IgD-negative memory B cell (primary cell): ENCODE measurements at regions not wholly inside any gene's neighbourhood (a gene's known extent, or its start where the extent isn't known, plus 50 kb on each side); places are given as distances from the start of the nearest gene placed in this dataset.
"Not testable (repeated sequence)": the region's sequence is repeated elsewhere in the genome, so short reads cannot be mapped to it uniquely, and the experiment has no call there.

ENCODE experiments used
- H3K27ac Mint-ChIP-seq, 3 donors: one replicate each; pipeline ENCODE4 v1.8.0; 2020 to 2022; ENCODE audit warnings: mild to moderate bottlenecking in 3 of 3, mixed read lengths in 3 of 3, moderate library complexity in 1 of 3
- H3K27me3 Mint-ChIP-seq: one replicate; pipeline ENCODE4 v1.8.0; 2021; ENCODE audit warnings: mixed read lengths
- H3K36me3 Mint-ChIP-seq: one replicate; pipeline ENCODE4 v1.8.0; 2020; ENCODE audit warnings: mild to moderate bottlenecking, mixed read lengths
- H3K4me1 Mint-ChIP-seq, 3 donors: one replicate each; pipeline ENCODE4 v1.8.0; 2020 to 2022; ENCODE audit warnings: mixed read lengths in 3 of 3, mild to moderate bottlenecking in 1 of 3
- H3K4me3 Mint-ChIP-seq, 4 donors: one replicate each; pipeline ENCODE4 v1.8.0; 2020 to 2022; ENCODE audit warnings: mild to moderate bottlenecking in 4 of 4, mixed read lengths in 4 of 4, moderate library complexity in 3 of 4
- H3K9me3 Mint-ChIP-seq, 3 donors: one replicate each; pipeline ENCODE4 v1.8.0; 2020 to 2021; ENCODE audit warnings: mixed read lengths in 3 of 3, mild to moderate bottlenecking in 1 of 3

DNA sequence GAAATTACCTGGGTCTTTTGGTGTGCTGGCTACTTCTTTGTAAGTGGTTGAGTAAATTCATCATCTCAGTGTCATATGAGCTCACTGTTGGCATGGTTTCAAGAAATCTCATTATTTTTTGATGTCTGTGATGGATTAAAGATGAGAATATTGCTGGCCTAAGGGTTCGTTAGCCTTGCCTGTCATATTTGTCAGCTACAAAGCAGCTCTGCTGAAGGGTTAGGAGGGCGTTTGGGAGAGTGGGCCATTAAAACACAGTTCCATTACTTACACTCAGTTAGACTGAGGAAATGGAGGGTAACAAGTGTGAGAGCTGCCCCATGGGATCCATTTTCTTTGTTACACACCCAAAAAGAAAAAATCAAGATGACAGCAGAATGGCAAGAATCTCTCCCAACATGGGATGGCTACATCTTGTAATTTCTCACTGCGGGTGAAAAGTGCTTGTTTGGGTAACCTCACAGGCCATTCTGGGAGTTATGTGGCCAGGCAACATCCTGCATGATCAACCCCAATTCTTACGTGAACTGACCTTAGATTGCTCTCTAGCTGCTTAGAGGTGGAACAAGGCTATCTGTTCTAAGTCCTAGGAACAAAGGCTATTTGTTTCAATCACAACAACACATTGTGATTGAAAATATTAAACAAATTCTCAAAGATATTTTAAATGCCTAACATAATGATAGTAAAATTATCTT, 609.5 kb upstream of the RGMB start:
- Mint-ChIP-seq H3K4me3 (no peak overlapping the region), H3K36me3 (no peaks in the 10 kb centered on the region), H3K27me3 (no peaks in the 10 kb centered on the region), H3K27ac (no peak overlapping the region), H3K9me3 (no peaks in the 10 kb centered on the region), H3K4me1 (no peaks in the 10 kb centered on the region)

- Mint-ChIP-seq H3K4me1 (no peaks in the 10 kb centered on the region), H3K27me3 (no peaks in the 10 kb centered on the region)
These were observed 604.6 kb upstream of the RGMB start for GRCh38 chr5:98168871-98169270.

GRCh38 chr5:98170994-98171393, 602.5 kb upstream of the RGMB start:
- Mint-ChIP-seq H3K27me3 (no peaks in the 10 kb centered on the region), H3K4me1 (no peaks in the 10 kb centered on the region), H3K4me3 (no peak overlapping the region), H3K9me3 (no peaks in the 10 kb centered on the region), H3K27ac (no peak overlapping the region), H3K36me3 (no peaks in the 10 kb centered on the region)

More at GRCh38 chr5:98168871-98169270, 604.6 kb upstream of the RGMB start:
- H3K4me3 Mint-ChIP-seq = no peak overlapping the region
- H3K36me3 Mint-ChIP-seq = no peaks in the 10 kb centered on the region
- no peak overlapping the region for H3K27ac Mint-ChIP-seq
- no peaks in the 10 kb centered on the region for H3K9me3 Mint-ChIP-seq

- no peaks in the 10 kb centered on the region for H3K36me3 Mint-ChIP-seq
- H3K9me3 Mint-ChIP-seq = peaks cover 0 to 5% (median 0%) of the 10 kb centered on the region in 3 donors
- H3K27me3 Mint-ChIP-seq = peaks cover 2% of the 10 kb centered on the region
These were observed 600.1 kb upstream of the RGMB start for GRCh38 chr5:98173334-98173733.

DNA sequence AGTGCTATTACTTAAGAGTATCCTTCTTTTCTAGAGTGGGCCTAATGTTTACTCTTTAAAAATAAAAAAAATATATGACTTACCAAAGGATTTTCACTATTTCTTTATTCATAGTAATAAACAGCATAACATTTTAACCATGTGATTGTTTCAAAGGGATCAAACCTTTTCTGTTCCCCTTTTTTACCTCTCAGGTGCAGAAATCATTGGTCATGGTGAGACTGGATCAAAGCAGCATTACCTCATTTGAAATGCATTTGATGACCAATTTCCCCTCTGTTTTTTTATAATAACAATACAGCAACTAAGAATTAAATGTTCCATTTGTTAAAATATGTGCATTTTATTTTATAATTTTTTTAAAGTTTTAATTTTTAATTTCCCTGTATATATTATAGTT, 598.0 kb upstream of the RGMB start:
- Mint-ChIP-seq H3K27ac (no peak overlapping the region), H3K4me3 (no peak overlapping the region), H3K27me3 (peaks cover 2% of the 10 kb centered on the region), H3K36me3 (no peaks in the 10 kb centered on the region), H3K4me1 (no peaks in the 10 kb centered on the region), H3K9me3 (peaks cover 0 to 5% (median 2%) of the 10 kb centered on the region in 3 donors)

More at GRCh38 chr5:98173334-98173733, 600.1 kb upstream of the RGMB start:
- Mint-ChIP-seq H3K4me1 (no peaks in the 10 kb centered on the region), H3K4me3 (no peak overlapping the region), H3K27ac (no peak overlapping the region)

DNA sequence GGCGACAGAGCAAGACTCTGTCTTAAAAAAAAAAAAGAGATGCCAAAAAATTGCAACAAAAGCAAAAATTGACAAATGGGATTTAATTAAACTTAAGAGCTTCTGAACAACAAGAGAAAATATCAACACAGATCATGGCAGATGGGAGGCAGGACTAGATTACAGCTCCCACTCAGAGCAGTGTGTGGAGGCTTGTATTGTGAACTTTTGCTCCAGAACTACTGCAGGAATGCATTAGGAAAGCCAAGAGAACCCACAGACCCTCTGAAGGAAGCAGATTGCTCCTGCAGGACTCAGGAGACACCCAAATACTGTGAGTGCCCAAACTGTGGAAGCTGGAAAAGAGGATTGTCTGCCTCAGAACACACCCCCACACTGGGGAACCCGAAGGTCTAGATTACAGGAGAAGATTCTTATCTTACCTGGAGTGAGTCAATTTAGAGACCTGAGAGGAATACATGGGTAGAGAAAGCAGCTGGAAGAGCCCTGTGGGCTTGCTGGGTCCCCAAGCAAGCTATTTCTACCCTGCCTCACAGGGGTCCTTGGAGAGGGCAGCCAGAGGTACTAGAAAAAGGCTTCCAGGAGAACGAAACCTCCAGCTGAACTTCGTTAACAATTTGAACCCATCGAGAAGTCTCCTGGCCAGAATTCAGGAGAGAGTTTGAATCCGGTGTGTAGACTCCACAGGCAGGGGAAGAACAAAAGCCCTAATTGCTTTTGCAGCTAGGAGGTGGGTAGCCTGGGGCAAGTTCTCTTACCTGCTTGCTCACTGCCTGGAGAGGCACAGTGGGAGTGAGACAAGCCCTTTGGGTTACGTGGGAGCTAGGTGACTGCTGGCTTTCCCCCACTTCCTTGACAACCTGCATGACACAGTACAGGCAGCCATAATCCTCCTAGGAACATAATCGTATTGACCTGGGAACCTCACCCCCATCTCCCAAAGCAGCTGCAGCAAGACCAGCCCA, 593.4 kb upstream of the RGMB start:
- H3K36me3 Mint-ChIP-seq = no peaks in the 10 kb centered on the region
- peaks cover 2% of the 10 kb centered on the region for H3K27me3 Mint-ChIP-seq
- H3K4me1 Mint-ChIP-seq = no peaks in the 10 kb centered on the region
- peaks cover 2 to 5% (median 3%) of the 10 kb centered on the region in 3 donors for H3K9me3 Mint-ChIP-seq
- no peak overlapping the region for H3K27ac Mint-ChIP-seq
- H3K4me3 Mint-ChIP-seq = no peak overlapping the region

GRCh38 chr5:98186128-98186527, 587.3 kb upstream of the RGMB start:
- H3K27ac Mint-ChIP-seq = no peak overlapping the region

DNA sequence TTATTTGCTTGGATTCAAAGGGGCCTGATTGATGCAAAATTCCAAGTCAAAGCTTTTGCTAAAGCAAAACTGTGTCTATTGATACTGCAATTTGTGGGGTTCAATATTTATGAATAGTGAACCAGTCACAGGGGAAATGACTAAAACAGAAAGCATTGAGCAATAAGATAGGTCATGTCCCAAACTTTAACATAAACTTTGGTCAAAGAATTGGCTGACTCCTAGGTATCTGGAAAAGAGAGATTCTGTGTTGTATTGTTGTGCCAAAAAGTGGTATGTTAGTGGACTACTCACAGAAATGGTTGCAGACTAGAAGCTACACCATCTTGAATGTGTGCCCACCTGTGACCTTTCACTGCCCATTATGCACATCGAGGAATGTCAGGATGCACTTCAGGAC, 585.5 kb upstream of the RGMB start:
- Mint-ChIP-seq H3K27ac (no peak overlapping the region), H3K4me3 (no peak overlapping the region), H3K9me3 (peaks cover 0 to 3% (median 2%) of the 10 kb centered on the region in 3 donors), H3K36me3 (no peaks in the 10 kb centered on the region), H3K27me3 (no peaks in the 10 kb centered on the region), H3K4me1 (no peaks in the 10 kb centered on the region)

More at GRCh38 chr5:98186128-98186527, 587.3 kb upstream of the RGMB start:
- no peaks in the 10 kb centered on the region for H3K36me3 Mint-ChIP-seq
- peaks cover 0 to 3% (median 2%) of the 10 kb centered on the region in 3 donors for H3K9me3 Mint-ChIP-seq
- no peaks in the 10 kb centered on the region for H3K4me1 Mint-ChIP-seq
- no peak overlapping the region for H3K4me3 Mint-ChIP-seq
- H3K27me3 Mint-ChIP-seq = no peaks in the 10 kb centered on the region

- H3K9me3 Mint-ChIP-seq, H3K27ac Mint-ChIP-seq, H3K36me3 Mint-ChIP-seq, H3K27me3 Mint-ChIP-seq, H3K4me3 Mint-ChIP-seq, H3K4me1 Mint-ChIP-seq: not testable (repeated sequence)
These were observed 583.1 kb upstream of the RGMB start for GRCh38 chr5:98190344-98190743.

DNA sequence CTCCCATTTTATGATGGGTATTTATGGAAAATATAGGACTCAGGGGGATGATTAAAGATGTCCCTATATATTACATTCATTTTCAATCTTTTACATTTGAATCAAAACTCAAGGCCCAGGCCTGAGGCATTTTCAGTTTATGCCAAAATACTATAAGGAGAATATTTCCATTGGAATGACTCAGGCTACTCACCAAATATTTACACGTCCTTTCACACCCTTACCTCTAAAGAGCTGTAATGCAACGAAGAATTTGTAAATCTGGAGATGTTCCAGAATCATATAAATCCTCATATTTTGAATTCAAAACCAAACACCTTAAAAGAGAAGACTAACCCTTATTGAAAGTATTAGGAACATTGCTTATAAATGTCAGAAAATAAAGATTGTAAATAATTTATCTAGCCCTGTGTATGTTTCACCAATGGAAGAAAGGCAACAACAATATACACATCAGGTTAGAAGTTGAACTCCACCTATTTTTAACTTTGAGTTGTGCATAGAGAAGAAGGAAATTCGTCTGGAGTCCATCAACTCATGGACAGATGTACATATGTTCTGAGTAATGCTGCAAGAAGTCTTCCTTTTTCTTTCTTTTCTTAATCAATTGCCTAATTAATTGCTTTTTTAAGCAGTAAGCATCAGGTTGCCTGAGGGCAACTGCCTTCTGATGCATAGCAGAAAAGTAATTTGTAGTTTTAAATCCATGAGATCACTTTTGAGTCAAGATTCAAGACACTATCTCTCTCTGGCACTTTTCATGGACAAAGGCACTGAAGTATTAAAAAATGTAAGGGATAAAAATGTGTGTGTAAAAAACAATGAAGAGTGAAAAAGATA, 579.3 kb upstream of the RGMB start:
- no peaks in the 10 kb centered on the region for H3K4me1 Mint-ChIP-seq
- H3K4me3 Mint-ChIP-seq = no peak overlapping the region
- H3K36me3 Mint-ChIP-seq = no peaks in the 10 kb centered on the region
- H3K27me3 Mint-ChIP-seq = no peaks in the 10 kb centered on the region
- H3K27ac Mint-ChIP-seq = no peak overlapping the region
- H3K9me3 Mint-ChIP-seq = peaks cover 0 to 5% (median 2%) of the 10 kb centered on the region in 3 donors

- Mint-ChIP-seq H3K4me3 (no peak overlapping the region), H3K27ac (no peak overlapping the region), H3K36me3 (no peaks in the 10 kb centered on the region), H3K27me3 (no peaks in the 10 kb centered on the region), H3K9me3 (peaks cover 0 to 4% (median 0%) of the 10 kb centered on the region in 3 donors), H3K4me1 (no peaks in the 10 kb centered on the region)
These were observed 572.5 kb upstream of the RGMB start for GRCh38 chr5:98200726-98201541.

GRCh38 chr5:98204798-98205197, 568.7 kb upstream of the RGMB start:
- no peaks in the 10 kb centered on the region for H3K36me3 Mint-ChIP-seq
- no peak overlapping the region for H3K4me3 Mint-ChIP-seq

GRCh38 chr5:98205691-98206461, 567.6 kb upstream of the RGMB start:
- Mint-ChIP-seq H3K4me1 (no peaks in the 10 kb centered on the region), H3K9me3 (peaks cover 0 to 4% (median 0%) of the 10 kb centered on the region in 3 donors), H3K36me3 (no peaks in the 10 kb centered on the region), H3K27ac (no peak overlapping the region), H3K4me3 (no peak overlapping the region), H3K27me3 (no peaks in the 10 kb centered on the region)

More at GRCh38 chr5:98204798-98205197, 568.7 kb upstream of the RGMB start:
- H3K27ac Mint-ChIP-seq = no peak overlapping the region
- H3K4me1 Mint-ChIP-seq = no peaks in the 10 kb centered on the region
- H3K9me3 Mint-ChIP-seq = peaks cover 0 to 4% (median 0%) of the 10 kb centered on the region in 3 donors
- no peaks in the 10 kb centered on the region for H3K27me3 Mint-ChIP-seq
